HG02571 (cell line): ENCODE measurements at regions not wholly inside any gene's neighbourhood (a gene's known extent, or its start where the extent isn't known, plus 50 kb on each side); places are given as distances from the start of the nearest gene placed in this dataset.

ENCODE experiments used
- ATAC-seq: cut with Tn5 transposase; IDR thresholded peaks from one replicate; pipeline ENCODE4 v1.9.1; 2021; ENCODE audit warnings: mild to moderate bottlenecking, moderate library complexity; ENCODE audit not compliant: unreplicated experiment

- ATAC-seq, result no peak
Observed at GRCh38 chr12:25058012-25058411, 109.1 kb upstream of the BCAT1 start.

DNA sequence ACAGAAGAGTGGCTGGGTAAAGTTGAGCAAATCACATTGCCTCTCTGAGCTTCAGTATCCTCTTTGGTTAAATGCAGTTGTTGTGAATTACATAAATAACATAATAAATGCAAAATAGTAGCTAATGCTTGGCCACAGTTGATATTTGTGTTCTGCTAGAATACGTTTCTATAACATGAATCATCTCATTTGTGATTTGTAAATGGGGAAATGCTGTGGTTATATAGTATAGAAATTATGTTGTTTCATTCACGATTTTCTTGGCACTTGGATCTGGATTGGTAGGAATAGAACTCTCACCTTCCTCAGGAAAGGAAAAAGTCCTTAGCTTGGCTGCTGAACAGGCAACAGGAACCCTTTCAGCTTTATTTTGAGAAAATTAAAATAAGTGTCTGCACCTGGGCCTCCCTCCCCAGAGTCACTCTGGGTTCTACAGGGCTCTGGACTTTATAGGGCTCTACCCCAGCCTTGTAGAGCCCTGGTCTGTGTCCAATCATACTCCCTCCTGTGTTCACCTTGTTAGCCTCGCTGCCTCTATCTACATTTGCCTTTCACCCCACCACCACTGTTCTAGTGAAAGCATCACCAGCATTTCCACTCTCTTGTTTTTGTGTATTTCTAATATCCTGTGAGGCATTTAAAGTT lies 107.7 kb upstream of the BCAT1 start:
- ATAC-seq, result no peak

DNA sequence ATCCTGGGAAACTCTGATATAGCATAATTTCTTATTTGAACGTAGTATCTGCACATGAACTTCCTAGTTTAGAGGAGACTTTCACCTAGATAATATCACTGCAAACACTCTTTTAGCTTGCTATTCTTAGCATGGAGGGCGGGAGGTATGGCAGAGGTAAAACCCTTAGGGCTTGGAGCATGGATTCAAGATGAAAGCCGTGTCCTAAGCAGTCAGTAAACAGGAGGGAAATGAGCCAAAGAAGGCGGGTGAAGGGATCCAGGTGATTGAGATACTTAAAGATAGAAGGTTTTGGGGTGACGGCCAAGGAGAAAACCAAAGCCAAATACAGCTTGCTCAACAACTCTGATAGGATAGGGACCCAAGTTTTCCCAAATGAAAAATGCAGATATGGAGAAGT lies 107.1 kb upstream of the BCAT1 start:
- no peak for ATAC-seq

DNA sequence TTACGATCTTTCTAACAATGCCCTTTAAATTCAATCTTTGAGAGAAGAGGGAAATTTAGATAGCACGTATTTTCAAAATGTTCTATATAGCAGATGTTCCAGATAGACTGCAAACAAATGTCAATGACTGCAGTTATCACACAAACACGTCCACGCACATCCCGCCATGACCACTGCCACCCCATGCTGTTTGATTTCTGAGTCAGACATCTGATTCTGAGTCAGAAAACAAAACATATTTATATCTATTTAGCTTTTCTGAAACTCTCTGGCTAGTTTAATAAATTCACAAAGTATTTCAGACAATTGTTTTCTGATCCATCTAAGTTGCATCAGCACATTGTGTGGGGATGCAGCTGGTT lies 105.9 kb upstream of the BCAT1 start:
- ATAC-seq, result no peak

GRCh38 chr12:25054076-25054782 lies 105.3 kb upstream of the BCAT1 start:
- ATAC-seq, result no peak

DNA sequence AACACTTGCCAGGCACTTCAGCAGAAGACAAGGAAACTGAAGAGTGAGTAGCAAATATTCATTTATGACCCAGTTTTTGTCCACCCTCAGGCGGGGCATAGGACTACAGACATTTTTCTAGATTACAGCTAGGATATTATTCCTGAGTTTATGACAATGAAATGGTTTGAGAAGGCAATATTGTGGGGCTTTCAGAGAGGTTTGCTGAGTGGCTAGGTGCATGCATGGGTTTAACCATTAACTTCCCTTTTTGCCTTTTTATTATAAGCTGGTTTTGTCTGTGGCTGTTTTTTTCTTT lies 104.0 kb upstream of the BCAT1 start:
- no peak for ATAC-seq

GRCh38 chr12:25052196-25052913 lies 103.5 kb upstream of the BCAT1 start:
- ATAC-seq, result peak; percentile 64

DNA sequence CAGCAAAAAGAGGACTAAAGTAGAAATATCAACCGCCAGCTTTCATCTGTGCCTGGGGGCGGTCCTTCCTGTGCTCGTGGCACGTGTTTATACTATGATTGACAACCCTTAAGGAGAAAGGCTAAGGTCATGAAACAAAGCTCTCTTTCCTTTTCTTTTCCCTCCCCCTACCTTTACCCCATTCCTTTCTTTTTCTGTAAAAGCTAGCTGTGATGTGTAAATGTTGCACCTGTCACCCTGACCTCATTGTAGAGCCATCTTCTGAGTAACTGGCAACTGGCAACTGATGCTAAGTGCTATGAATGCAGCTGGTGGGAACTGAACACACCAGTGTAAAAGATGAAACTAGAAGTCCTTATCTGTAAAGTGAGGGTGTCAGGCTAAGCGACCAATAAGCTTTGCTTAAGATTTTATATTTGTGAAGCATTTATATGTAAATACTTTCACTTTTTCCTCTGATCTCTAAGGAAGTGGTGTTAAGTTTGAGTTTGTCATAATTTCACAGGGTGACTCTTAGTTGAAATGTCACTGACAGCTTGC lies 102.8 kb upstream of the BCAT1 start:
- ATAC-seq, result peak; percentile 58

DNA sequence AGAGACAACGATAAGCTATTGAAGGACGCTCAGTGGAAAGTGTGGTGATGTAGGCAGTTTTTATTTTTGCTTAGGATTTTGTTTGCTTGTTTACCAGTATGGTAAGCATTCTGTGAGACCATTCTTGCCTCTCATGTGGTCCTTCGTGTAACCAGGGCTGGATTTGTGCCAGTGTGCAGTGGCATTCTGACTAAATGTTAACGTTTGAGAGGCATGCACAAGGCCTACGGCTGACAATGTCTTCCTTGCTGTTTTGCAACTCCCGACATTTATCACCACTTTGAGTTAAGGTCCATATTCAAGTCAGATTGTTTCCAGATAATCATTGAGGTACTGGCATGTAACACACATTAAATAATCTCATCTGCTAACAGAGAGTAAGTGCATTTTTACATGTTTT lies 102.3 kb upstream of the BCAT1 start:
- ATAC-seq, result no peak

GRCh38 chr12:25045869-25046268 lies 97.0 kb upstream of the BCAT1 start:
- ATAC-seq, result no peak

DNA sequence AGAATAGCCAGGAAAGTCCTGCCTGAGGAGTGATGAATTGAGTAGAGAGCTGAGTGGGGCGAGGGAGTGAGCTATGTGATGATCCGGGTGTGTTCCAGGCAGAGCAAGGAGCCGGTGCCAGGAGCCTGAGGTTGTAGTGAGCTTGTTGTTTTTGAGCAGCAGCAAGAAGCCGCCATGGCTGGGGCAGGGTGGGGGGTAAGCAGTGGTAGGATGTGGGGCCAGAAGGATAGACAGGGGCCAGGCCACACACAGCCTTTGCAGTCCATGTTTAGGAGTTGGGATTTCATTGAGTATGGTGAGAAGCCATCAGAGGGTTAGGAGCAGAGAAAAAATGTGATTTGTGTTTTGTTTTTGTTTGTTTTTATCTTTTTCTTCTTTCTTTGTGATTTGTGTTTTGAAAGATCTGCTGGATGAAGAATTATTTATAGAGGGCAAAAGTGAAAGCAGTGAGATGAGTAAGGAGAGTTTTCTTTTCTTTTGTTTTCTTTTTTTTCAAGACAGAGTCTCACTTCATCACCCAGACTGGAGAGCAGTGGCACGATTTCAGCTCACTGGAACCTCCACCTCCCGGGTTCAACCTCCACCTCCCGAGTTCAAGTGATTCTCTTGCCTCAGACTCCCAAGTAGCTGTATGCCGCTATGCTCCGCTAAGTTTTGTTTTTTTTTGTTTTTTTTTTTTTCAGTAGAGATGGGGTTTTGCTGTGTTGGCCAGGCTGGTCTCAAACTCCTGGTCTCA lies 92.3 kb upstream of the BCAT1 start:
- ATAC-seq, result peak; percentile 63

- no peak for ATAC-seq
Observed at GRCh38 chr12:25040593-25040992, 91.7 kb upstream of the BCAT1 start.

DNA sequence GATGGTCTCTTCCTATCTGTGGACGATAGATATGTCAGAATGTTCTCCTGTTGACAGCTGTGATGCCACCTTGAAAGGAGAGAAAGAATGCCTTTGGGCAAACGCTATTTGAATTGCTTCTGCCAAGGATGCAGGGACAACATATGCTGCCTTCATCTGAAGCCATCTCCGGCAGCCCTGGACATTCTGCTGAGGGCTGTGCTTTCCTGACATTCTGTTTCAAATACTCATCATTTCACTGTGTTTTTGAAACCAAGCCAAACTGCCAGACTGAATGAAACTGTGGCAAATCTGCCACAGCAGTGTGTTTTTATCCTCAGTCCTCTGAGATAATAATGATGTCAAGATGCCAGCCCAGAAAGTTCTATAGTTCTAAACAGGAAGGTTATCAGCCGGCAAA lies 85.8 kb upstream of the BCAT1 start:
- ATAC-seq, result no peak

GRCh38 chr12:25025951-25026490 lies 77.1 kb upstream of the BCAT1 start:
- ATAC-seq, result no peak

DNA sequence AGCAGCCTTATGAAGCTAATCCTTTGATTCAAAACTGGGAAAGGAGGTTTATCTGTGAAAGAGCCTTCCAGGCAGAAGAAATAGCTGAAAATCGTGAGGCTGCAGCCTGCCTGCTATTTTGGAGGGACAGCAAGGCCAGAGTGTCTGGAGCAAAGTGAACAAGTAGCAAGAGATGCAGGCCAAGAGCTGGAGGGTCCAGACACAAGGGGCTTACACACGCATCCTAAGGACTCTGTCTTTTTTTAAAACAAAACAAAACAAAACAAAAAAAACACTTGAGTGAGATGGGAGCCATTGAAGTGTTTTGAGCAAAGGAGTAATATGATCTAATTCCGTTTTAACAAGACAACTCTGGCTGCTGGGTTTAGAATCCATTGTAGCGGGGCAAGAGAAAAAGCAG lies 76.4 kb upstream of the BCAT1 start:
- ATAC-seq, result no peak

DNA sequence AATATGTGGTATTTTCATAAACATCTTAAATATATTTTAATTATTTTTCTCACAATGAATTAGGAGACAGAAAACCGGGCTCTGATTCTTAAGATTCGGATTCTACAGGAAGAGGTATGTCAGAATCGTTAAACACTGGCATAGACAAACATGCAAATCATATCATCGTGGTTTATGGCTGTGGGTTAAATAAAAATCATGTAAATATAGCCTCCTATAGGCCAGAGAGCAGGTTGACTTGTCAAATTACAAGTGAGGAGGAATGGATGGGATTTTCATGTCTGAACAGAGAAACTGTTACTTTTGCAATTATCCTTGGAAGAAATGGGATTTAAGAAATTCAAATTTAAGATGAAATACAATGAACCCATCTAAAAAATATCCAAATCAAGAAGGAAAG lies 74.9 kb upstream of the BCAT1 start:
- no peak for ATAC-seq

DNA sequence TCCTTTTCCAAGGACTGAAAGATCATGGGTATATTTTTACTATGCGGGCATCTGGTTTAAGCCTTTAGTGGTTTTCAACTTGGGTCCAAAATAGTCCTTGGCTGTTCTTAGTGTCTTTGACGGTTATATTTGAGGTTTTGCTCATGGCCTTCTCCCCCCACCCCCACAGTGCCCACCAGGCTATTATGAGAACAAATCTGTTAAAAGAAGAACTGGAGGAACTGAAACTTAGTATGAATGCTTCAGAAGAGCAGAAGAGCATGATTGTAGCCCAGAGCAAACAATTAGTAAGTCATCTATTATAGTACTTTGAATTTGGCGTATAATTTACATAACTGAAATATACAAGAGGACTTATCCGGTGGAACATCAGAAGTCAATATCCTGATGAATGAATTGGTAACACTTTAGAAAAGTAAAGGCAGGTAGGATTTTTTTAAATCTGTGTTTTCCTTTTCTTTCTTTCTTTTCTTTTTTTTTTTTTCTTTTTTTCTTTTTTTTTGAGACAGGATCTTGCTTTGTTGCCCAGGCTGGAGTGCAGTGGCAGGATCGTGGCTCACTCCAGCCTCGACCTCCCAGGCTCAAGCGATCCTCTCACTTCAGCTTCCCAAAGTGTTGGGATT lies 71.8 kb upstream of the BCAT1 start:
- peak; percentile 90 for ATAC-seq

- no peak for ATAC-seq
Observed at GRCh38 chr12:25018146-25018545, 69.2 kb upstream of the BCAT1 start.

GRCh38 chr12:25017336-25017735 lies 68.4 kb upstream of the BCAT1 start:
- no peak for ATAC-seq

DNA sequence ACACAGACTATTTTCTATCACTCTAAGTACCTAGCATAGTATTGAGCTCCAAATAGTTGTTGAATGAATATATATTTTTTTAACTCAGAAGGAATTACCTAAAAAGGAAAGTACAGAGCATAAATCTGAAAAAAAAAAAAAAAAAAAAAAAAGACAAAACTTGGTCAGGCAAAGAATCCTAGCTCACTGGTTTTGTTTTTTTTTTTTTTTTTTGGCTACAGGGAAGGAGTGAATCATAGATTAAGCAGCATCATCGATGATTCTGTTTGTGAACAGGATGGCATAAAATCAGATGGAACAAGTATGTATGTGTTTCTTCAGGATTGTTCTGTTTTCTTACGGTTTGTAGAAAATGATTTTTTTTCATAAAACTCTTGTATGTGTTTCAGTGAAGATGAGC lies 66.1 kb upstream of the BCAT1 start:
- ATAC-seq, result no peak

DNA sequence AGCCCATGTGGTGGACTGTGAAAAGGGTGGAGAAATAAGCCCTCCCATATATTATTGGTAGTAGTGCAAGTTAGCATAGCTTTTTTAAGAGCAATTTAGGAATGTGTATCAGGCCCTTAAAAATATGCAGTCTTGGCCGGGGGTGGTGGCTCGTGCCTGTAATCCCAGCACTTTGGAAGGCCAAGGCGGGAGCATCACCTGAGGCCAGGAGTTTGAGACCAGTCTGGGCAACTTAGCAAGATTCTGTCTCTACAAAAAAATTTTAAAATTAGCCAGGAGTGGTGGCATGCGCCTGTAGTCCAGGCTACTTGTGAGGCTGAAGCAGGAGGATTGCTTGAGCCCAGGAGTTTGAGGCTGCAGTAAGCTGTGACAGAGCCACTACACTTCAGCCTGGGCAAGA lies 64.2 kb upstream of the BCAT1 start:
- ATAC-seq, result no peak
